Right lung (tissue), 2 donors: ENCODE measurements at regions not wholly inside any gene's neighbourhood (a gene's known extent, or its start where the extent isn't known, plus 50 kb on each side); places are given as distances from the start of the nearest gene placed in this dataset.
"Not testable (repeated sequence)": the region's sequence is repeated elsewhere in the genome, so short reads cannot be mapped to it uniquely, and the experiment has no call there.

Source experiments
- DNase-seq, 2 donors: peaks; one replicate each; pipeline ENCODE4 v3.0.0-alpha.2; 2013

GRCh38 chr4:176571206-176571605, 221.5 kb downstream of the VEGFC start:
- no peak for DNase-seq

- DNase-seq, result peak in 1 of 2 donors; percentile 39
Measured at GRCh38 chr4:176575141-176575730, 217.5 kb downstream of the VEGFC start.

- DNase-seq, result no peak
Measured at GRCh38 chr4:176579226-176579625, 213.5 kb downstream of the VEGFC start.

GRCh38 chr4:176583278-176583677, 209.4 kb downstream of the VEGFC start:
- DNase-seq, result no peak

GRCh38 chr4:176584031-176584606, 208.6 kb downstream of the VEGFC start:
- DNase-seq, result no peak

- peak; percentile 58 to 72 for DNase-seq
Measured at GRCh38 chr4:176587920-176588319, 204.8 kb downstream of the VEGFC start.

GRCh38 chr4:176588436-176588835, 204.3 kb downstream of the VEGFC start:
- DNase-seq, result no peak

GRCh38 chr4:176592976-176593670, 199.6 kb downstream of the VEGFC start:
- DNase-seq, result no peak

- no peak for DNase-seq
Measured at GRCh38 chr4:176593943-176594342, 198.8 kb downstream of the VEGFC start.

- no peak for DNase-seq
Measured at GRCh38 chr4:176595257-176595656, 197.5 kb downstream of the VEGFC start.

GRCh38 chr4:176601124-176601523, 191.6 kb downstream of the VEGFC start:
- DNase-seq, result no peak

- no peak for DNase-seq
Measured at GRCh38 chr4:176607807-176608206, 184.9 kb downstream of the VEGFC start.

- DNase-seq, result peak; percentile 59 to 65
Measured at GRCh38 chr4:176608346-176608745, 184.4 kb downstream of the VEGFC start.

GRCh38 chr4:176610594-176610993, 182.1 kb downstream of the VEGFC start:
- no peak for DNase-seq

- DNase-seq, result peak; percentile 37 to 45
Measured at GRCh38 chr4:176611381-176611780, 181.3 kb downstream of the VEGFC start.

- DNase-seq, result no peak
Measured at GRCh38 chr4:176611951-176612350, 180.8 kb downstream of the VEGFC start.

GRCh38 chr4:176614793-176615192, 177.9 kb downstream of the VEGFC start:
- DNase-seq, result no peak

- DNase-seq, result no peak
Measured at GRCh38 chr4:176616151-176616550, 176.6 kb downstream of the VEGFC start.

- no peak for DNase-seq
Measured at GRCh38 chr4:176618138-176618537, 174.6 kb downstream of the VEGFC start.

GRCh38 chr4:176619430-176619829, 173.3 kb downstream of the VEGFC start:
- no peak for DNase-seq

- DNase-seq, result peak in 1 of 2 donors; percentile 36
Measured at GRCh38 chr4:176622251-176622948, 170.3 kb downstream of the VEGFC start.

- DNase-seq, result not testable (repeated sequence)
Measured at GRCh38 chr4:176624983-176625610, 167.6 kb downstream of the VEGFC start.
